ENCODE measurements at regions not wholly inside any gene's neighbourhood (a gene's known extent, or its start where the extent isn't known, plus 50 kb on each side); places are given as distances from the start of the nearest gene placed in this dataset.

DNA sequence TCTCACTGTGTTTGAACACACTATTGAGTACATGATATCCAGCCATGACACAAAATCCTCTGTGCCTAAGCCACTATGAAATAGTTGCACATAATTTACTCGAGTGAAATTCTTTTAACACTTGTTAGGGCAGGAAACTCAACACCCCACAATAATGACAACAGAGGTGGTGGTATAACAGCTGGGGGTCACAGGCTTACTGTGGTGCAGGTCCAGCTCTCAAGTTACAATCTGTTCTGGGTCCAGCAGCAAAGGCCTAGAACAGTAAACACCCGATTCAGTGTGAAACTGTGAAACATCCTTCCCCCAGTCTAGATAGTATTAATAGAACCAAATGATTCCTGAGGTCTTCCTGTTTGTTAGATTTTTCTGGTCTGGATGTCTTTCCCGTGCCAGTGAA is 102.9 kb upstream of the APC start:
- Histone ChIP-seq H3K36me3 (ENCODE audit: control insufficient read depth, insufficient read depth, low read length) (no peaks in the 10 kb centered on the region), H3K4me3 (ENCODE audit: low read length) (no peak overlapping the region), H3K27ac (ENCODE audit: low read depth, low read length) (no peak overlapping the region), H3K9me3 (ENCODE audit: control insufficient read depth, low read length) (peaks cover 29% of the 10 kb centered on the region), H3K9ac (ENCODE audit: extremely low read depth, low read length, poor library complexity, severe bottlenecking) (no peak overlapping the region), H3K27me3 (ENCODE audit: control insufficient read depth, insufficient read depth, low read length, poor library complexity, severe bottlenecking) (no peaks in the 10 kb centered on the region), H3K4me1 (ENCODE audit: control insufficient read depth, insufficient read depth, low read length) (no peaks in the 10 kb centered on the region)
- no peaks in the 10 kb centered on the region for H3K36me3 Mint-ChIP-seq (ENCODE audit: low read depth)
- TF ChIP-seq, protein P1, sequence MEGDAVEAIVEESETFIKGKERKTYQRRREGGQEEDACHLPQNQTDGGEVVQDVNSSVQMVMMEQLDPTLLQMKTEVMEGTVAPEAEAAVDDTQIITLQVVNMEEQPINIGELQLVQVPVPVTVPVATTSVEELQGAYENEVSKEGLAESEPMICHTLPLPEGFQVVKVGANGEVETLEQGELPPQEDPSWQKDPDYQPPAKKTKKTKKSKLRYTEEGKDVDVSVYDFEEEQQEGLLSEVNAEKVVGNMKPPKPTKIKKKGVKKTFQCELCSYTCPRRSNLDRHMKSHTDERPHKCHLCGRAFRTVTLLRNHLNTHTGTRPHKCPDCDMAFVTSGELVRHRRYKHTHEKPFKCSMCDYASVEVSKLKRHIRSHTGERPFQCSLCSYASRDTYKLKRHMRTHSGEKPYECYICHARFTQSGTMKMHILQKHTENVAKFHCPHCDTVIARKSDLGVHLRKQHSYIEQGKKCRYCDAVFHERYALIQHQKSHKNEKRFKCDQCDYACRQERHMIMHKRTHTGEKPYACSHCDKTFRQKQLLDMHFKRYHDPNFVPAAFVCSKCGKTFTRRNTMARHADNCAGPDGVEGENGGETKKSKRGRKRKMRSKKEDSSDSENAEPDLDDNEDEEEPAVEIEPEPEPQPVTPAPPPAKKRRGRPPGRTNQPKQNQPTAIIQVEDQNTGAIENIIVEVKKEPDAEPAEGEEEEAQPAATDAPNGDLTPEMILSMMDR (conservative IDR thresholded peaks at IDR 0.05), result no peak
- 80 to 93% methylated on average over 2 to 3 of the region's 3 CpGs for WGBS, 2 experiments (ENCODE audit: insufficient coverage in 1 of 2, insufficient read length in 1 of 2)
- no peak overlapping the region for H3K4me3 Mint-ChIP-seq
- H3K9me3 Mint-ChIP-seq, result peaks cover 6% of the 10 kb centered on the region
- DNase-seq, result no peak
- no peak overlapping the region for H3K27ac Mint-ChIP-seq
- H3K27me3 Mint-ChIP-seq (ENCODE audit: insufficient read depth), result no peaks in the 10 kb centered on the region
- H3K4me1 Mint-ChIP-seq, result no peaks in the 10 kb centered on the region

DNA sequence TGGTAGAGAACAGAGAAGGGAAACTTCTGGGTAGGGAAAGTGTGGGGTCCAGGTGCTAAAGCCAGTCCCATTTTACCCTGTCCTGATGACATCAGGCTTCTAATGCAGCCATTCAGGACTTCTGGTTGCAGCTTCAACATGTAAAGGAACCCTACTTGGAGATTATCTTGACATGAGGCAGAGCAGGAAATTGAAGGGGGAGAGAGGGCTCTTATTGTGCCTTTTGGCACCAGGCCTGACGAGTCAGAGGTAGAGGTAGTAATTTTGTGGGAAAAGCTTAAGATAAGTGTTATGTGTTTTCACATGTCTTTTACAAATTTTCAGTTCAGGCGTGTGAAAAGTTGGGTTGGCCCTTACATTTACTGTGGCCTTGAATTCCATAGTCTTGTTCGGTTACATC is 102.4 kb upstream of the APC start:
- Histone ChIP-seq H3K4me1 (ENCODE audit: control insufficient read depth, insufficient read depth, low read length) (no peaks in the 10 kb centered on the region), H3K27me3 (ENCODE audit: control insufficient read depth, insufficient read depth, low read length, poor library complexity, severe bottlenecking) (no peaks in the 10 kb centered on the region), H3K9me3 (ENCODE audit: control insufficient read depth, low read length) (peaks cover 29% of the 10 kb centered on the region), H3K9ac (ENCODE audit: extremely low read depth, low read length, poor library complexity, severe bottlenecking) (no peak overlapping the region), H3K27ac (ENCODE audit: low read depth, low read length) (no peak overlapping the region), H3K36me3 (ENCODE audit: control insufficient read depth, insufficient read depth, low read length) (no peaks in the 10 kb centered on the region), H3K4me3 (ENCODE audit: low read length) (no peak overlapping the region)
- no peak for DNase-seq
- Mint-ChIP-seq H3K27ac (no peak overlapping the region), H3K36me3 (ENCODE audit: low read depth) (no peaks in the 10 kb centered on the region), H3K9me3 (peaks cover 6% of the 10 kb centered on the region), H3K4me3 (no peak overlapping the region), H3K4me1 (no peaks in the 10 kb centered on the region), H3K27me3 (ENCODE audit: insufficient read depth) (no peaks in the 10 kb centered on the region)
- 89 to 93% methylated on average over 2 to 3 of the region's 3 CpGs for WGBS, 2 experiments (ENCODE audit: insufficient coverage in 1 of 2, insufficient read length in 1 of 2)
- TF ChIP-seq, protein P1 (conservative IDR thresholded peaks at IDR 0.05), result no peak

DNA sequence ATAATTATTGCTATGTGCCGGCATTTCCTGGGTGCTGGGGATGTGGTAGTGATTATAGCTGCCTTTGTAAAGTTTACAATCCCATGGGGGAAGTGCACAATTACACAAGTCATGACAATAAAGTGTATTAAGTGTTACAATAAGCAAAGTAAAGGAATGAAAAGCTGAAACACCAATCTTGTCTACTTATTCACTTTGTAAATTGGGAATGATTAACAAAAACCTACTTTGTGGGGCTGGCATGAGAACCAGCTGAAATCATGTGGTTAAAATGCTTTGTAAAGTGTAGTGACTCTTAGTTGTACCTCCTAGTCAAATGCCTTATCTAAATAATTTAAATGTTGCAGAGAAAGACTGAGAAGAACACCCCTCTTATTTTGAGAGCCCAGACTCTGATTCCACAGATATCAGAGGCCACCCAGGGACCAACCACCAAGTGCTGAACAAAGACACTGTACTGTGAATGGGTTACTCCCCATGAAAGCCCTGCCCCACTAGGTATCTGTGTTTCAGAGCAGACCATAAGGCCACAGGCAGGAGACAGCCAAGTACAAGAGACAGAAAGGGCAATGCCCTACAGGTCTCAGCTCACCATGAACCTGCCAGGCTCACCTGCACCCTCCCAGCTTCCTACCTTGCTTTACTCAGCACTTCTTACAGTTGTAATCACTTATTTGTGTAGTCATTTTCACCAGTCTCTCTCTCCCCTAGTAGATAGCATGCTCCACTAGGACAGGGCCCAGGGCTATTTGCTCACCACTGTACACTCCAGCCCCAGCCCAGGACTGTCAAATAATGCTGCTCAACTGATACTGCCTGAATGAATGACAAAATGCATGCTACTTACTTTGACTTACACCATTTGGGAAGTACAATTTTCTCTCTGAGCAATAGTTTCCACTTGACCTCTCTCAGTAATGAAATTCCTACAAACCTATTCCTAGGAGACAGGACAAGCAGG is 101.6 kb upstream of the APC start:
- H3K9ac ChIP-seq (ENCODE audit: extremely low read depth, low read length, poor library complexity, severe bottlenecking), result no peak overlapping the region
- Mint-ChIP-seq H3K27ac (no peak overlapping the region), H3K27me3 (ENCODE audit: insufficient read depth) (peaks cover 3% of the 10 kb centered on the region), H3K9me3 (peaks cover 6% of the 10 kb centered on the region), H3K4me3 (no peak overlapping the region), H3K36me3 (ENCODE audit: low read depth) (no peaks in the 10 kb centered on the region), H3K4me1 (no peaks in the 10 kb centered on the region)
- no peaks in the 10 kb centered on the region for H3K4me1 ChIP-seq (ENCODE audit: control insufficient read depth, insufficient read depth, low read length)
- H3K27ac ChIP-seq (ENCODE audit: low read depth, low read length), result no peak overlapping the region
- DNase-seq, result no peak
- WGBS, 2 experiments (ENCODE audit: insufficient coverage in 1 of 2, insufficient read length in 1 of 2), result 100% methylated on average over 1 of the region's 1 CpG; no CpG with 5 or more reads in 1 of the 2 experiments
- H3K9me3 ChIP-seq (ENCODE audit: control insufficient read depth, low read length), result peaks cover 28% of the 10 kb centered on the region
- H3K4me3 ChIP-seq (ENCODE audit: low read length), result no peak overlapping the region
- TF ChIP-seq, protein P1 (conservative IDR thresholded peaks at IDR 0.05), result no peak
- no peaks in the 10 kb centered on the region for H3K36me3 ChIP-seq (ENCODE audit: control insufficient read depth, insufficient read depth, low read length)
- no peaks in the 10 kb centered on the region for H3K27me3 ChIP-seq (ENCODE audit: control insufficient read depth, insufficient read depth, low read length, poor library complexity, severe bottlenecking)
